SK-N-SH (cell line): ENCODE measurements at regions not wholly inside any gene's neighbourhood (a gene's known extent, or its start where the extent isn't known, plus 50 kb on each side); places are given as distances from the start of the nearest gene placed in this dataset.

Experiments
- CHD2 ChIP-seq: fragments of 150-350 bp; IDR thresholded peaks from 2 replicates; pipeline ENCODE4 v1.6.1; 2018; ENCODE audit warnings: low read length; ENCODE audit not compliant: partially characterized antibody
- EP300 ChIP-seq, 2 experiments: IDR thresholded peaks; 2 replicates each; pipeline versions ENCODE4 v1.4.0 to v1.6.1; 2012; ENCODE audit warnings: borderline replicate concordance in 1 of 2, low read depth in 1 of 2, low read length in 1 of 2
- GABPA ChIP-seq: IDR thresholded peaks from 2 replicates; pipeline ENCODE4 v1.4.0; 2012; ENCODE audit warnings: low read depth, mild to moderate bottlenecking
- GATA2 ChIP-seq: sonication (generic); formaldehyde crosslinking; IDR thresholded peaks from 2 replicates; pipeline ENCODE4 v1.5.0; 2020; ENCODE audit warnings: mild to moderate bottlenecking, missing genetic modification reagents
- POLR2AphosphoS5 ChIP-seq: IDR thresholded peaks from 2 replicates; pipeline ENCODE4 v1.6.1; 2012; ENCODE audit warnings: low read depth, low read length
- RCOR1 ChIP-seq: fragments of 150-350 bp; IDR thresholded peaks from 2 replicates; pipeline ENCODE4 v1.6.1; 2017; ENCODE audit warnings: antibody characterized with exemption, low read length
- TF ChIP-seq, protein P1 (sequence below): IDR thresholded peaks from 2 replicates; pipeline ENCODE4 v1.6.1; 2012; ENCODE audit warnings: mild to moderate bottlenecking, low read depth, low read length, moderate library complexity
- TF ChIP-seq, protein P2 (sequence below): fragments of 200-600 bp; sonication (generic); IDR thresholded peaks from 2 replicates; pipeline ENCODE4 v1.6.1; 2017; ENCODE audit warnings: antibody characterized with exemption, mild to moderate bottlenecking, moderate library complexity
- TF ChIP-seq, protein P3 (sequence below): IDR thresholded peaks from 2 replicates; pipeline ENCODE4 v1.4.0; 2012; ENCODE audit warnings: low read depth

DNA sequence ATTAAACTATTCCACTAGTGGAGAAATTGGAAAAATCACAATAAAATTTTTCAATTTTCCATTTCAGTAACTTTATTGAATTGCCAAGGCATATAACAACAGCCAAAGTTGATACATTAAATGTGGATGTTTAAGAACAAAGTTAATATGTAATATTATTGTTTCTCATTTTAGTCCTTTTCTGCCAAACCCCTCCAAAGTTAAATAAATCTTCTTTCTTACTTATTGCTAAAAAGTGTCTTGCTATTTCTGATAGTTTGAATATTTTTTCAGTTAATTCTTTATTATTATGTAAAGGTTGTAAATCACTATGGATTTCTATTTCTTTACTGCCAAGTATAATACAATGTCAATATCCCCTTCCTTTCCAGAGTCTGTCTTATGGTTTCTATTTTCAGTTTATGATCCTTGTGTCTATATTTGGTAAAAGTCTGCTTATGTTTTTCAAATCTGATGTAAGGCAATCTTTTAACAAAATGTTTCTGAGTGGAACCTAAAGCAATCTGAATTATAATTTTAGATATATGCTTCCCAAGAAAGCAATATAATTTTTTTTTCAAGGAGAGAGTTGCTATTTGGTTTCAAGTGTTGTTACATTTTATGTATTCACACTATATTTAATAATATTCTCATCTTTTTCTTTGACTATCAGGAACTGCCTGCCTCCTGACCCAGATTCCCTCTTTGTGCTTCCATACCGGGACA, 80.3 kb upstream of the RHOBTB1 start:
- TF ChIP-seq CHD2 (no peak), GABPA (no peak), EP300 (IDR thresholded peaks at IDR 0.05; ENCODE audit: borderline replicate concordance in 1 of 2, low read depth in 1 of 2, low read length in 1 of 2) (no peak), POLR2AphosphoS5 (no peak), GATA2 (no peak), RCOR1 (no peak)
- TF ChIP-seq, protein P1, sequence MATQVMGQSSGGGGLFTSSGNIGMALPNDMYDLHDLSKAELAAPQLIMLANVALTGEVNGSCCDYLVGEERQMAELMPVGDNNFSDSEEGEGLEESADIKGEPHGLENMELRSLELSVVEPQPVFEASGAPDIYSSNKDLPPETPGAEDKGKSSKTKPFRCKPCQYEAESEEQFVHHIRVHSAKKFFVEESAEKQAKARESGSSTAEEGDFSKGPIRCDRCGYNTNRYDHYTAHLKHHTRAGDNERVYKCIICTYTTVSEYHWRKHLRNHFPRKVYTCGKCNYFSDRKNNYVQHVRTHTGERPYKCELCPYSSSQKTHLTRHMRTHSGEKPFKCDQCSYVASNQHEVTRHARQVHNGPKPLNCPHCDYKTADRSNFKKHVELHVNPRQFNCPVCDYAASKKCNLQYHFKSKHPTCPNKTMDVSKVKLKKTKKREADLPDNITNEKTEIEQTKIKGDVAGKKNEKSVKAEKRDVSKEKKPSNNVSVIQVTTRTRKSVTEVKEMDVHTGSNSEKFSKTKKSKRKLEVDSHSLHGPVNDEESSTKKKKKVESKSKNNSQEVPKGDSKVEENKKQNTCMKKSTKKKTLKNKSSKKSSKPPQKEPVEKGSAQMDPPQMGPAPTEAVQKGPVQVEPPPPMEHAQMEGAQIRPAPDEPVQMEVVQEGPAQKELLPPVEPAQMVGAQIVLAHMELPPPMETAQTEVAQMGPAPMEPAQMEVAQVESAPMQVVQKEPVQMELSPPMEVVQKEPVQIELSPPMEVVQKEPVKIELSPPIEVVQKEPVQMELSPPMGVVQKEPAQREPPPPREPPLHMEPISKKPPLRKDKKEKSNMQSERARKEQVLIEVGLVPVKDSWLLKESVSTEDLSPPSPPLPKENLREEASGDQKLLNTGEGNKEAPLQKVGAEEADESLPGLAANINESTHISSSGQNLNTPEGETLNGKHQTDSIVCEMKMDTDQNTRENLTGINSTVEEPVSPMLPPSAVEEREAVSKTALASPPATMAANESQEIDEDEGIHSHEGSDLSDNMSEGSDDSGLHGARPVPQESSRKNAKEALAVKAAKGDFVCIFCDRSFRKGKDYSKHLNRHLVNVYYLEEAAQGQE: no peak
- TF ChIP-seq, protein P2, sequence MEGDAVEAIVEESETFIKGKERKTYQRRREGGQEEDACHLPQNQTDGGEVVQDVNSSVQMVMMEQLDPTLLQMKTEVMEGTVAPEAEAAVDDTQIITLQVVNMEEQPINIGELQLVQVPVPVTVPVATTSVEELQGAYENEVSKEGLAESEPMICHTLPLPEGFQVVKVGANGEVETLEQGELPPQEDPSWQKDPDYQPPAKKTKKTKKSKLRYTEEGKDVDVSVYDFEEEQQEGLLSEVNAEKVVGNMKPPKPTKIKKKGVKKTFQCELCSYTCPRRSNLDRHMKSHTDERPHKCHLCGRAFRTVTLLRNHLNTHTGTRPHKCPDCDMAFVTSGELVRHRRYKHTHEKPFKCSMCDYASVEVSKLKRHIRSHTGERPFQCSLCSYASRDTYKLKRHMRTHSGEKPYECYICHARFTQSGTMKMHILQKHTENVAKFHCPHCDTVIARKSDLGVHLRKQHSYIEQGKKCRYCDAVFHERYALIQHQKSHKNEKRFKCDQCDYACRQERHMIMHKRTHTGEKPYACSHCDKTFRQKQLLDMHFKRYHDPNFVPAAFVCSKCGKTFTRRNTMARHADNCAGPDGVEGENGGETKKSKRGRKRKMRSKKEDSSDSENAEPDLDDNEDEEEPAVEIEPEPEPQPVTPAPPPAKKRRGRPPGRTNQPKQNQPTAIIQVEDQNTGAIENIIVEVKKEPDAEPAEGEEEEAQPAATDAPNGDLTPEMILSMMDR: no peak
- TF ChIP-seq, protein P3, sequence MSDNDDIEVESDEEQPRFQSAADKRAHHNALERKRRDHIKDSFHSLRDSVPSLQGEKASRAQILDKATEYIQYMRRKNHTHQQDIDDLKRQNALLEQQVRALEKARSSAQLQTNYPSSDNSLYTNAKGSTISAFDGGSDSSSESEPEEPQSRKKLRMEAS: no peak
